Subcutaneous abdominal adipose tissue (tissue), 5 donors: ENCODE measurements at regions not wholly inside any gene's neighbourhood (a gene's known extent, or its start where the extent isn't known, plus 50 kb on each side); places are given as distances from the start of the nearest gene placed in this dataset.
"Not testable (repeated sequence)": the region's sequence is repeated elsewhere in the genome, so short reads cannot be mapped to it uniquely, and the experiment has no call there.

Source experiments
- H3K27ac ChIP-seq: one replicate; pipeline ENCODE4 v1.7.0; 2013; ENCODE audit warnings: low read depth, mild to moderate bottlenecking, inconsistent platforms, low read length, moderate library complexity
- H3K27me3 ChIP-seq, 5 donors: one replicate each; pipeline ENCODE4 v1.7.0; 2013; ENCODE audit warnings: low read length in 5 of 5, inconsistent platforms in 1 of 5; ENCODE audit not compliant: control insufficient read depth in 5 of 5, insufficient read depth in 4 of 5
- H3K36me3 ChIP-seq, 5 donors: one replicate each; pipeline ENCODE4 v1.7.0; 2013; ENCODE audit warnings: low read length in 5 of 5; ENCODE audit not compliant: control insufficient read depth in 5 of 5, insufficient read depth in 5 of 5
- H3K4me1 ChIP-seq, 5 donors: one replicate each; pipeline ENCODE4 v1.7.0; 2013; ENCODE audit warnings: low read length in 5 of 5, mild to moderate bottlenecking in 3 of 5, moderate library complexity in 1 of 5; ENCODE audit not compliant: control insufficient read depth in 5 of 5, insufficient read depth in 5 of 5
- H3K4me3 ChIP-seq, 5 donors: one replicate each; pipeline ENCODE4 v1.7.0; 2013; ENCODE audit warnings: low read length in 5 of 5, low read depth in 1 of 5
- H3K9ac ChIP-seq, 5 donors: one replicate each; pipeline ENCODE4 v1.7.0; 2013; ENCODE audit warnings: low read length in 5 of 5, mild to moderate bottlenecking in 4 of 5, moderate library complexity in 3 of 5
- H3K9me3 ChIP-seq, 5 donors: one replicate each; pipeline ENCODE4 v1.7.0; 2013; ENCODE audit warnings: low read length in 5 of 5; ENCODE audit not compliant: control insufficient read depth in 5 of 5
- donor health status: healthy.
- donor health status: healthy.
- donor health status: healthy.
- donor health status: healthy.
- donor health status: healthy.

GRCh38 chr22:25348391-25348790 is 129.0 kb downstream of the CRYBB2 start:
- Histone ChIP-seq H3K36me3 (peaks cover 0 to 55% (median 39%) of the 10 kb centered on the region in 5 donors), H3K9me3 (no peaks in the 10 kb centered on the region), H3K9ac (no peak overlapping the region), H3K27me3 (no peaks in the 10 kb centered on the region), H3K4me1 (no peaks in the 10 kb centered on the region), H3K27ac (no peak overlapping the region), H3K4me3 (no peak overlapping the region)

GRCh38 chr22:25348996-25349395 is 129.6 kb downstream of the CRYBB2 start:
- not testable (repeated sequence) for H3K27me3 ChIP-seq, H3K9ac ChIP-seq, H3K27ac ChIP-seq, H3K4me1 ChIP-seq, H3K4me3 ChIP-seq, H3K9me3 ChIP-seq
- peaks cover 0 to 61% (median 45%) of the 10 kb centered on the region in 5 donors for H3K36me3 ChIP-seq

GRCh38 chr22:25350551-25350971 is 131.1 kb downstream of the CRYBB2 start:
- Histone ChIP-seq H3K9ac (no peak overlapping the region), H3K36me3 (peaks cover 0 to 72% (median 58%) of the 10 kb centered on the region in 5 donors), H3K9me3 (no peaks in the 10 kb centered on the region), H3K4me3 (no peak overlapping the region), H3K4me1 (no peaks in the 10 kb centered on the region), H3K27me3 (no peaks in the 10 kb centered on the region), H3K27ac (no peak overlapping the region)

- H3K36me3 ChIP-seq, result peaks cover 0 to 78% (median 59%) of the 10 kb centered on the region in 5 donors
- H3K4me3 ChIP-seq, result no peak overlapping the region
- H3K4me1 ChIP-seq, result no peaks in the 10 kb centered on the region
Observed at GRCh38 chr22:25351631-25352293, 132.3 kb downstream of the CRYBB2 start.

GRCh38 chr22:25352294-25352680 is 132.8 kb downstream of the CRYBB2 start:
- H3K4me3 ChIP-seq, result no peak overlapping the region
- H3K9me3 ChIP-seq, result no peaks in the 10 kb centered on the region
- peaks cover 0 to 78% (median 60%) of the 10 kb centered on the region in 5 donors for H3K36me3 ChIP-seq
- H3K9ac ChIP-seq, result no peak overlapping the region
- H3K27ac ChIP-seq, result no peak overlapping the region
- no peaks in the 10 kb centered on the region for H3K4me1 ChIP-seq
- H3K27me3 ChIP-seq, result no peaks in the 10 kb centered on the region

More at GRCh38 chr22:25351631-25352293, 132.3 kb downstream of the CRYBB2 start:
- Histone ChIP-seq H3K9ac (no peak overlapping the region), H3K27ac (no peak overlapping the region), H3K27me3 (no peaks in the 10 kb centered on the region), H3K9me3 (no peaks in the 10 kb centered on the region)

- H3K27me3 ChIP-seq, result no peaks in the 10 kb centered on the region
- no peak overlapping the region for H3K27ac ChIP-seq
- H3K9ac ChIP-seq, result no peak overlapping the region
- H3K4me1 ChIP-seq, result no peaks in the 10 kb centered on the region
- H3K4me3 ChIP-seq, result no peak overlapping the region
- peaks cover 0 to 85% (median 63%) of the 10 kb centered on the region in 5 donors for H3K36me3 ChIP-seq
- no peaks in the 10 kb centered on the region for H3K9me3 ChIP-seq
Observed at GRCh38 chr22:25353516-25354445, 134.3 kb downstream of the CRYBB2 start.

GRCh38 chr22:25354456-25354855 is 135.0 kb downstream of the CRYBB2 start:
- H3K4me1 ChIP-seq, result no peaks in the 10 kb centered on the region
- no peak overlapping the region for H3K27ac ChIP-seq
- H3K27me3 ChIP-seq, result no peaks in the 10 kb centered on the region
- H3K9me3 ChIP-seq, result no peaks in the 10 kb centered on the region
- peaks cover 0 to 86% (median 64%) of the 10 kb centered on the region in 5 donors for H3K36me3 ChIP-seq
- no peak overlapping the region for H3K4me3 ChIP-seq
- H3K9ac ChIP-seq, result no peak overlapping the region

GRCh38 chr22:25357132-25357455 is 137.7 kb downstream of the CRYBB2 start:
- Histone ChIP-seq H3K9me3 (no peaks in the 10 kb centered on the region), H3K27me3 (no peaks in the 10 kb centered on the region), H3K9ac (no peak overlapping the region), H3K4me1 (peaks cover 0 to 2% (median under 1%) of the 10 kb centered on the region in 5 donors), H3K36me3 (peaks cover 0 to 69% (median 52%) of the 10 kb centered on the region in 5 donors), H3K4me3 (no peak overlapping the region), H3K27ac (no peak overlapping the region)

- peaks cover 0 to 8% (median 4%) of the 10 kb centered on the region in 5 donors for H3K4me1 ChIP-seq
- H3K9me3 ChIP-seq, result no peaks in the 10 kb centered on the region
- H3K27ac ChIP-seq, result no peak overlapping the region
- peaks cover 0 to 63% (median 47%) of the 10 kb centered on the region in 5 donors for H3K36me3 ChIP-seq
- H3K4me3 ChIP-seq, result no peak overlapping the region
- no peak overlapping the region for H3K9ac ChIP-seq
- H3K27me3 ChIP-seq, result no peaks in the 10 kb centered on the region
Observed at GRCh38 chr22:25357606-25358420, 138.4 kb downstream of the CRYBB2 start.
